Heart left ventricle (tissue), 13 donors: ENCODE measurements at regions not wholly inside any gene's neighbourhood (a gene's known extent, or its start where the extent isn't known, plus 50 kb on each side); places are given as distances from the start of the nearest gene placed in this dataset.

ENCODE experiments used
- CTCF ChIP-seq, 12 donors: fragments of 200-600 bp; sonication (generic) in 4 of 12; IDR thresholded peaks; one replicate each; pipeline versions ENCODE4 v1.5.0 to v1.8.0; 2018 to 2022; ENCODE audit warnings: antibody characterized with exemption in 12 of 12, mild to moderate bottlenecking in 5 of 12
- POLR2A ChIP-seq, 2 donors: fragments of 450-650 bp; IDR thresholded peaks; one replicate each; pipeline ENCODE4 v1.6.1; 2017; ENCODE audit warnings: antibody characterized with exemption in 2 of 2, mild to moderate bottlenecking in 2 of 2, moderate library complexity in 2 of 2
- donor health status: ischemic (EF 13 %, LVEDD 7.1; RV severe dilation, severe dysfunction).
- donor health status: DM: no; HTN: yes; CAD: no.
- donor health status: DM: no; HTN: no; CAD: no.
- donor health status: ischemic (EF 25% LVEDD 6.9; RV normal size, moderate dysfunction).
- donor health status: ischemic (EF 25% LVEDD 5.7; RV mildly dilated, moderate dysfunction).
- donor health status: ischemic (EF 35%, LVEDD 5.7; RV mildly dilated, moderate dysfunction).
- donor health status: nonischemic (EF 11% LVEDD 7.7; RV severe dilation, severe dysfunction).
- donor health status: DM: yes; HTN: yes; CAD: no.
- donor health status: PGD.
- donor health status: ischemic (EF 29% LVEDD 5.4; RV normal size, mild dysfunction).
- donor health status: nonischemic (EF 23%, LVEDD 6.1; RV moderate dilation, normal function).

- TF ChIP-seq CTCF (IDR thresholded peaks at IDR 0.05) (no peak), POLR2A (IDR thresholded peaks at IDR 0.05) (no peak)
Measured at GRCh38 chr4:23022032-23022431, 329.3 kb downstream of the GBA3 start.
